22Rv1 (cell line): ENCODE measurements at regions not wholly inside any gene's neighbourhood (a gene's known extent, or its start where the extent isn't known, plus 50 kb on each side); places are given as distances from the start of the nearest gene placed in this dataset.

Experiments used
- ZFX ChIP-seq: fragments of 450-650 bp; IDR thresholded peaks from 2 replicates; pipeline ENCODE4 v1.6.1; 2017; ENCODE audit warnings: antibody characterized with exemption, borderline replicate concordance
- TF ChIP-seq, protein P1 (sequence below): fragments of 450-650 bp; IDR thresholded peaks from 2 replicates; pipeline ENCODE4 v1.5.1; 2017; ENCODE audit warnings: mild to moderate bottlenecking

DNA sequence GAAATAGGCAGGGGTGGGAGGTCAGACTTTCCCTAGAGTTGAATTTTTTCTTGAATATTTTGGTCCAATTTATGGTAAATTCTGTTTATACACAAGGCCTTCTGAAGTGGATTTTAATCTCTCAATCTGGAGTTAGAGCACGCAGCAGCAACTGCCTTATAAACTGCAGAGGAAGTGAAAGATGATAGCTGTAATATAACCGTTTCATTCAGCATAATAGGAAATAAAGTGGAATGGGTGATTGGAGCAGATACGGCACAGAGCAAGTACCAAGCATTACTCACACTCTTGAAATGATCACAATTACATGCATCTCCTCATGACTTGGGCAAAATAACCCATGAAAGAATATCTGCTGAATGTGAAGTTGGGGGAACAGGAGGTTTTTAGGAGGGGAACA, 106.8 kb downstream of the ARRDC4 start:
- TF ChIP-seq, protein P1, sequence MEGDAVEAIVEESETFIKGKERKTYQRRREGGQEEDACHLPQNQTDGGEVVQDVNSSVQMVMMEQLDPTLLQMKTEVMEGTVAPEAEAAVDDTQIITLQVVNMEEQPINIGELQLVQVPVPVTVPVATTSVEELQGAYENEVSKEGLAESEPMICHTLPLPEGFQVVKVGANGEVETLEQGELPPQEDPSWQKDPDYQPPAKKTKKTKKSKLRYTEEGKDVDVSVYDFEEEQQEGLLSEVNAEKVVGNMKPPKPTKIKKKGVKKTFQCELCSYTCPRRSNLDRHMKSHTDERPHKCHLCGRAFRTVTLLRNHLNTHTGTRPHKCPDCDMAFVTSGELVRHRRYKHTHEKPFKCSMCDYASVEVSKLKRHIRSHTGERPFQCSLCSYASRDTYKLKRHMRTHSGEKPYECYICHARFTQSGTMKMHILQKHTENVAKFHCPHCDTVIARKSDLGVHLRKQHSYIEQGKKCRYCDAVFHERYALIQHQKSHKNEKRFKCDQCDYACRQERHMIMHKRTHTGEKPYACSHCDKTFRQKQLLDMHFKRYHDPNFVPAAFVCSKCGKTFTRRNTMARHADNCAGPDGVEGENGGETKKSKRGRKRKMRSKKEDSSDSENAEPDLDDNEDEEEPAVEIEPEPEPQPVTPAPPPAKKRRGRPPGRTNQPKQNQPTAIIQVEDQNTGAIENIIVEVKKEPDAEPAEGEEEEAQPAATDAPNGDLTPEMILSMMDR = no peak
- no peak for TF ChIP-seq ZFX
